ENCODE measurements at regions not wholly inside any gene's neighbourhood (a gene's known extent, or its start where the extent isn't known, plus 50 kb on each side); places are given as distances from the start of the nearest gene placed in this dataset.

DNA sequence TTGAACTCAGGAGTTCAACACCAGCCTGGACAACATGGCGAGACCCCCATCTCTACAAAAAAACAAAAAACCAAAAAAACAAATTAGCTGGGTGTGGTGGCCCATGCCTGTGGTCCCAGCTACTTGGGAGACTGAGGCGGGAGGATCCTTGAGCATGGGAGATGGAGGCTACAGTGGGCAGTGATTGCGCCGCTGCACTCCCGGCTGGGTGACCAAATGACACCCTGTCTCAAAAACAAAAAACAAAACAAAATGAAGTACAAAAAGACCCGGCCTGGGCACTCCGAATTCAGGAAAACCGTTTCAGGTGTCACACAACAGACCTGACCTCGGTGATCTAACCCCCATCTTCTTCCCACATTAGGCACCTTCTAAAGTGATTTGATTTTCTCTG lies 65.5 kb downstream of the INSIG1 start:
- no peak for TF ChIP-seq EZH2 (IDR thresholded peaks at IDR 0.05)
- no peak for TF ChIP-seq POLR2AphosphoS5 (IDR thresholded peaks at IDR 0.05; ENCODE audit: borderline replicate concordance, low read depth, low read length)
